GM23338 (cell line): ENCODE measurements at regions not wholly inside any gene's neighbourhood (a gene's known extent, or its start where the extent isn't known, plus 50 kb on each side); places are given as distances from the start of the nearest gene placed in this dataset.

ENCODE experiments used
- CREB1 ChIP-seq: fragments of 250-450 bp; sonication (Bioruptor Pico); IDR thresholded peaks from 2 replicates; pipeline ENCODE4 v1.5.0; 2020; ENCODE audit warnings: low read depth, mild to moderate bottlenecking, moderate library complexity
- EZH2 ChIP-seq: fragments of 200-600 bp; sonication (generic); IDR thresholded peaks from one replicate; pipeline ENCODE4 v1.8.0; 2017; ENCODE audit warnings: antibody characterized with exemption, mild to moderate bottlenecking, low read depth; ENCODE audit not compliant: unreplicated experiment
- EZH2phosphoT487 ChIP-seq: fragments of 200-600 bp; sonication (generic); IDR thresholded peaks from one replicate; pipeline ENCODE4 v1.8.1; 2018; ENCODE audit warnings: antibody characterized with exemption; ENCODE audit not compliant: unreplicated experiment
- NANOG ChIP-seq: IDR thresholded peaks from 2 replicates; pipeline ENCODE4 v1.6.1; 2016; ENCODE audit warnings: antibody characterized with exemption, borderline replicate concordance
- POLR2AphosphoS5 ChIP-seq: IDR thresholded peaks from 2 replicates; pipeline ENCODE4 v1.6.1; 2016; ENCODE audit warnings: antibody characterized with exemption, low read depth
- ZNF331 ChIP-seq: fragments of 250-450 bp; sonication (Bioruptor Pico); IDR thresholded peaks from 2 replicates; pipeline ENCODE4 v1.5.0; 2020; ENCODE audit warnings: low read depth, mild to moderate bottlenecking, moderate library complexity
- TF ChIP-seq, protein P1 (sequence below), 2 experiments: fragments of 200-600 bp in 1 of 2; sonication (generic) in 1 of 2; conservative IDR thresholded peaks; 2 replicates each; pipeline versions ENCODE4 v1.5.1 to v1.6.1; 2016 to 2017; ENCODE audit warnings: antibody characterized with exemption in 2 of 2, low read depth in 2 of 2, mild to moderate bottlenecking in 2 of 2, moderate library complexity in 1 of 2
- TF ChIP-seq, protein P2 (sequence below): IDR thresholded peaks from one replicate; pipeline ENCODE4 v1.6.1; 2018; ENCODE audit warnings: antibody characterized with exemption; ENCODE audit not compliant: unreplicated experiment

DNA sequence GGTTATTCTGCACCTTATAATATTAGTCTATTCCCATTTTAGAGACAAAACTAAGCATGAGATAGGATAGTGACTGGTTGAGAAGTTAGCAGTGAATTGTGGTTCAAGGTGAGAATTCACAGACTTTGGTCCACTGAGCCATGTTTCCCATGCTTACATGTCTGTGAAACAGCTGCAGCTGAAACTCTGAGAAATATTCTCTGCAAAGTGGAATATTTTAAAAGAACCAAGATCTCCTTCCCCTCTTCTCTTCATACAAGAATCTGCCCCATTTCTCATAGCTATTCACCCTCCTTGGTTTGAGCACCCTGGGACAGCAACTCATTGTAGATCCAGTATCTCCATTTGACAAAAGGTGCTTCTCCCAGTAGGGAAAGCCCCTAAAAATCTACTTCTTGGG, 70.2 kb upstream of the TMEM170B start:
- TF ChIP-seq, protein P1, sequence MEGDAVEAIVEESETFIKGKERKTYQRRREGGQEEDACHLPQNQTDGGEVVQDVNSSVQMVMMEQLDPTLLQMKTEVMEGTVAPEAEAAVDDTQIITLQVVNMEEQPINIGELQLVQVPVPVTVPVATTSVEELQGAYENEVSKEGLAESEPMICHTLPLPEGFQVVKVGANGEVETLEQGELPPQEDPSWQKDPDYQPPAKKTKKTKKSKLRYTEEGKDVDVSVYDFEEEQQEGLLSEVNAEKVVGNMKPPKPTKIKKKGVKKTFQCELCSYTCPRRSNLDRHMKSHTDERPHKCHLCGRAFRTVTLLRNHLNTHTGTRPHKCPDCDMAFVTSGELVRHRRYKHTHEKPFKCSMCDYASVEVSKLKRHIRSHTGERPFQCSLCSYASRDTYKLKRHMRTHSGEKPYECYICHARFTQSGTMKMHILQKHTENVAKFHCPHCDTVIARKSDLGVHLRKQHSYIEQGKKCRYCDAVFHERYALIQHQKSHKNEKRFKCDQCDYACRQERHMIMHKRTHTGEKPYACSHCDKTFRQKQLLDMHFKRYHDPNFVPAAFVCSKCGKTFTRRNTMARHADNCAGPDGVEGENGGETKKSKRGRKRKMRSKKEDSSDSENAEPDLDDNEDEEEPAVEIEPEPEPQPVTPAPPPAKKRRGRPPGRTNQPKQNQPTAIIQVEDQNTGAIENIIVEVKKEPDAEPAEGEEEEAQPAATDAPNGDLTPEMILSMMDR (conservative IDR thresholded peaks at IDR 0.05; ENCODE audit: low read depth in 2 of 2) = no peak
- TF ChIP-seq CREB1 (CRISPR knock-in tag) (no peak), EZH2 (no peak), EZH2phosphoT487 (no peak), POLR2AphosphoS5 (no peak), ZNF331 (CRISPR knock-in tag) (no peak), NANOG (no peak)
- TF ChIP-seq, protein P2, sequence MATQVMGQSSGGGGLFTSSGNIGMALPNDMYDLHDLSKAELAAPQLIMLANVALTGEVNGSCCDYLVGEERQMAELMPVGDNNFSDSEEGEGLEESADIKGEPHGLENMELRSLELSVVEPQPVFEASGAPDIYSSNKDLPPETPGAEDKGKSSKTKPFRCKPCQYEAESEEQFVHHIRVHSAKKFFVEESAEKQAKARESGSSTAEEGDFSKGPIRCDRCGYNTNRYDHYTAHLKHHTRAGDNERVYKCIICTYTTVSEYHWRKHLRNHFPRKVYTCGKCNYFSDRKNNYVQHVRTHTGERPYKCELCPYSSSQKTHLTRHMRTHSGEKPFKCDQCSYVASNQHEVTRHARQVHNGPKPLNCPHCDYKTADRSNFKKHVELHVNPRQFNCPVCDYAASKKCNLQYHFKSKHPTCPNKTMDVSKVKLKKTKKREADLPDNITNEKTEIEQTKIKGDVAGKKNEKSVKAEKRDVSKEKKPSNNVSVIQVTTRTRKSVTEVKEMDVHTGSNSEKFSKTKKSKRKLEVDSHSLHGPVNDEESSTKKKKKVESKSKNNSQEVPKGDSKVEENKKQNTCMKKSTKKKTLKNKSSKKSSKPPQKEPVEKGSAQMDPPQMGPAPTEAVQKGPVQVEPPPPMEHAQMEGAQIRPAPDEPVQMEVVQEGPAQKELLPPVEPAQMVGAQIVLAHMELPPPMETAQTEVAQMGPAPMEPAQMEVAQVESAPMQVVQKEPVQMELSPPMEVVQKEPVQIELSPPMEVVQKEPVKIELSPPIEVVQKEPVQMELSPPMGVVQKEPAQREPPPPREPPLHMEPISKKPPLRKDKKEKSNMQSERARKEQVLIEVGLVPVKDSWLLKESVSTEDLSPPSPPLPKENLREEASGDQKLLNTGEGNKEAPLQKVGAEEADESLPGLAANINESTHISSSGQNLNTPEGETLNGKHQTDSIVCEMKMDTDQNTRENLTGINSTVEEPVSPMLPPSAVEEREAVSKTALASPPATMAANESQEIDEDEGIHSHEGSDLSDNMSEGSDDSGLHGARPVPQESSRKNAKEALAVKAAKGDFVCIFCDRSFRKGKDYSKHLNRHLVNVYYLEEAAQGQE = no peak
